A673 (cell line): ENCODE measurements at regions not wholly inside any gene's neighbourhood (a gene's known extent, or its start where the extent isn't known, plus 50 kb on each side); places are given as distances from the start of the nearest gene placed in this dataset.

Source experiments
- BruUV-seq: library from RNA; stranded (reverse); fragments of 400-500 nt; replicated peaks from 2 replicates; lab custom pipeline; 2021; lab: Mats Ljungman, UMichigan
- CTCF ChIA-PET: fragments of 300-600 bp; sonication (Branson Sonifier 250); formaldehyde crosslinking; loops from one replicate; lab custom pipeline; 2022; ENCODE audit warnings: antibody characterized with exemption; lab: Charles Lee
- POLR2A ChIA-PET: fragments of 300-600 bp; sonication (Branson Sonifier 250); formaldehyde crosslinking; loops from one replicate; lab custom pipeline; 2022; ENCODE audit warnings: antibody characterized with exemption; ENCODE audit not compliant: low non-redundant PET; lab: Charles Lee
- DNase-seq: peaks from one replicate; pipeline ENCODE4 v3.0.0-alpha.2; 2015; ENCODE audit warnings: low spot score
- H3K27ac ChIP-seq: fragments of 200-600 bp; sonication (generic); 2 replicates; pipeline ENCODE4 v1.5.1; 2016; ENCODE audit warnings: mixed run types, low read depth, mild to moderate bottlenecking, mixed read lengths, antibody characterized with exemption, low read length; ENCODE audit not compliant: poor library complexity, severe bottlenecking
- H3K27me3 ChIP-seq: fragments of 200-600 bp; sonication (generic); replicated peaks from 2 replicates; pipeline ENCODE4 v1.6.1; 2017; ENCODE audit warnings: mixed run types, low read depth, mild to moderate bottlenecking, mixed read lengths, antibody characterized with exemption, low read length; ENCODE audit not compliant: insufficient read depth, poor library complexity
- H3K36me3 ChIP-seq: fragments of 200-600 bp; sonication (generic); 2 replicates; pipeline ENCODE4 v1.6.1; 2016; ENCODE audit warnings: mixed run types, mild to moderate bottlenecking, mixed read lengths, antibody characterized with exemption, low read length; ENCODE audit not compliant: insufficient read depth, poor library complexity, severe bottlenecking
- H3K4me1 ChIP-seq: fragments of 200-600 bp; sonication (generic); 2 replicates; pipeline ENCODE4 v1.6.1; 2017; ENCODE audit warnings: mixed run types, mild to moderate bottlenecking, mixed read lengths, antibody characterized with exemption, low read length; ENCODE audit not compliant: insufficient read depth, poor library complexity, severe bottlenecking
- H3K4me3 ChIP-seq: fragments of 200-600 bp; sonication (generic); 2 replicates; pipeline ENCODE4 v1.5.1; 2016; ENCODE audit warnings: low read depth, mixed run types, mild to moderate bottlenecking, mixed read lengths, low read length; ENCODE audit not compliant: poor library complexity, severe bottlenecking
- H3K9me3 ChIP-seq: fragments of 200-600 bp; sonication (generic); 2 replicates; pipeline ENCODE4 v1.6.1; 2016; ENCODE audit warnings: mixed run types, low read depth, mild to moderate bottlenecking, mixed read lengths, antibody characterized with exemption, low read length; ENCODE audit not compliant: poor library complexity, severe bottlenecking
- CTCF ChIP-seq: fragments of 300-800, 200-600 bp; sonication (generic); conservative IDR thresholded peaks from 2 replicates; pipeline ENCODE4 v1.5.1; 2017; ENCODE audit warnings: low read depth, mild to moderate bottlenecking, antibody characterized with exemption, low read length, moderate library complexity, mixed read lengths
- EZH2 ChIP-seq: fragments of 200-600 bp; sonication (generic); IDR thresholded peaks from 2 replicates; pipeline ENCODE4 v1.6.1; 2017; ENCODE audit warnings: borderline replicate concordance, low read depth, mild to moderate bottlenecking, mixed read lengths, antibody characterized with exemption, low read length; ENCODE audit not compliant: poor library complexity, severe bottlenecking
- intact Hi-C: fragments of 100-400 bp; cut with micrococcal nuclease; formaldehyde crosslinking; loops from one replicate; pipeline ENCODE4 v1.10.0; 2022; ENCODE audit not compliant: unreplicated experiment

GRCh38 chr13:73536865-73537264, 478.1 kb downstream of the KLF5 start:
- H3K27ac ChIP-seq = no peak overlapping the region
- intact Hi-C loops = no loop called here
- no peaks in the 10 kb centered on the region for H3K9me3 ChIP-seq
- no TSS peak for BruUV-seq
- H3K4me3 ChIP-seq = no peak overlapping the region
- ChIA-PET CTCF (no interaction called here), POLR2A (no interaction called here)
- no peak for TF ChIP-seq EZH2
- no peak for TF ChIP-seq CTCF
- no peaks in the 10 kb centered on the region for H3K27me3 ChIP-seq
- H3K36me3 ChIP-seq = no peaks in the 10 kb centered on the region
- no peaks in the 10 kb centered on the region for H3K4me1 ChIP-seq
- no peak for DNase-seq

- H3K27me3 ChIP-seq = no peaks in the 10 kb centered on the region
- CTCF ChIA-PET = no interaction called here
- intact Hi-C loops = no loop called here
- no peaks in the 10 kb centered on the region for H3K36me3 ChIP-seq
- no TSS peak for BruUV-seq
- no peaks in the 10 kb centered on the region for H3K9me3 ChIP-seq
- no peaks in the 10 kb centered on the region for H3K4me1 ChIP-seq
- no peak for TF ChIP-seq CTCF
- no peak for TF ChIP-seq EZH2
- no peak overlapping the region for H3K4me3 ChIP-seq
- no peak overlapping the region for H3K27ac ChIP-seq
- POLR2A ChIA-PET = no interaction called here
- DNase-seq = peak; percentile 12
Measured at GRCh38 chr13:73535341-73535740, 476.5 kb downstream of the KLF5 start.

DNA sequence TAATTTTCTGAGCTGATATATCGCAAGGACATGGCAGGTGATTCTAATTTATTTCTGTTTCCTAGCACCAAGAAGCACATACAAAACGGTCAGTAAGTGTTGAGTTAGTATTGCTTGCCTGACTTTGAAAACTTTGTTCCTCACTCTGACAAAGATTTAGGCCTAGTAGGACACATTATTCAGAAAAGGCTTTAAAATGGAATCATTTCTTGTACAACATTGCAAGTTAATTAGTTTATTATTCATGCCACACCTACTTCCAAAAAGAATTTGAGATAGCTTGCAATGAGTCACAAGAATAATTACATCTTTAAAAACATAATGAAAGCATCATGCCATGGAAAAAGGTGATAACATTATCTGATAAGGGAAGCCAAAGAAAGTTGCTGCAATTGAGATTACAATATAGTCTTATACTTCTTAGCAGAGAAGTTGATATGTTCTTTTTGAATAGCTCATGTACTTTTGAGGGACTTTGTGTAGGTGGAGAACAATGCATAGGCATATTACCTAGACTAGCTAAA, 474.2 kb downstream of the KLF5 start:
- no peak for DNase-seq
- Histone ChIP-seq H3K4me3 (no peak overlapping the region), H3K36me3 (no peaks in the 10 kb centered on the region), H3K9me3 (no peaks in the 10 kb centered on the region), H3K4me1 (no peaks in the 10 kb centered on the region), H3K27me3 (no peaks in the 10 kb centered on the region), H3K27ac (no peak overlapping the region)
- POLR2A ChIA-PET = no interaction called here
- TF ChIP-seq EZH2 (no peak), CTCF (no peak)
- BruUV-seq = no TSS peak
- intact Hi-C loops = no loop called here
- CTCF ChIA-PET = no interaction called here
